GM12865 (cell line): ENCODE measurements at regions not wholly inside any gene's neighbourhood (a gene's known extent, or its start where the extent isn't known, plus 50 kb on each side); places are given as distances from the start of the nearest gene placed in this dataset.

Source experiments
- DNase-seq: peaks from one replicate; pipeline ENCODE4 v3.0.0; 2010; ENCODE audit warnings: low read depth
- H3K4me3 ChIP-seq: 2 replicates; pipeline ENCODE4 v1.5.1; 2011; ENCODE audit warnings: mild to moderate bottlenecking, low read depth, low read length, control low read depth
- CTCF ChIP-seq: IDR thresholded peaks from 2 replicates; pipeline ENCODE4 v1.5.1; 2011; ENCODE audit warnings: low read length, control low read depth, low read depth, inconsistent platforms; ENCODE audit not compliant: insufficient read depth; ENCODE audit errors: missing control alignments

GRCh38 chr4:30979402-30979801 lies 259.2 kb downstream of the PCDH7 start:
- TF ChIP-seq CTCF: no peak
- DNase-seq: no peak
- no peak overlapping the region for H3K4me3 ChIP-seq

GRCh38 chr4:30989508-30989907 lies 269.3 kb downstream of the PCDH7 start:
- no peak for DNase-seq
- TF ChIP-seq CTCF: no peak
- no peak overlapping the region for H3K4me3 ChIP-seq

GRCh38 chr4:30996841-30997240 lies 276.7 kb downstream of the PCDH7 start:
- H3K4me3 ChIP-seq: no peak overlapping the region
- no peak for DNase-seq
- no peak for TF ChIP-seq CTCF

GRCh38 chr4:31005037-31005436 lies 284.9 kb downstream of the PCDH7 start:
- no peak overlapping the region for H3K4me3 ChIP-seq
- DNase-seq: no peak
- no peak for TF ChIP-seq CTCF

- no peak for DNase-seq
- no peak overlapping the region for H3K4me3 ChIP-seq
Observed at GRCh38 chr4:31007858-31008257, 287.7 kb downstream of the PCDH7 start.

GRCh38 chr4:31009926-31010325 lies 289.8 kb downstream of the PCDH7 start:
- TF ChIP-seq CTCF: no peak
- H3K4me3 ChIP-seq: no peak overlapping the region
- no peak for DNase-seq

More at GRCh38 chr4:31007858-31008257, 287.7 kb downstream of the PCDH7 start:
- TF ChIP-seq CTCF: no peak

- no peak for TF ChIP-seq CTCF
- DNase-seq: no peak
- no peak overlapping the region for H3K4me3 ChIP-seq
Observed at GRCh38 chr4:31015123-31015522, 295.0 kb downstream of the PCDH7 start.
